ENCODE measurements at regions not wholly inside any gene's neighbourhood (a gene's known extent, or its start where the extent isn't known, plus 50 kb on each side); places are given as distances from the start of the nearest gene placed in this dataset.

GRCh38 chr20:41983159-41983558, 365.0 kb upstream of the CHD6 start:
- intact Hi-C loops (cut with DNase I) = no loop called here
- TF ChIP-seq POLR2AphosphoS5 (IDR thresholded peaks at IDR 0.05) (no peak), CTCF (IDR thresholded peaks at IDR 0.05) (no peak), EP300 (IDR thresholded peaks at IDR 0.05) (no peak), POLR2A (IDR thresholded peaks at IDR 0.05) (no peak)
- DNase-seq = no peak
- no peak overlapping the region for H3K4me3 ChIP-seq
- no peaks in the 10 kb centered on the region for H3K4me1 ChIP-seq
- 49 to 59% methylated on average over 4 of the region's 4 CpGs for WGBS, 2 donors
- H3K27me3 ChIP-seq = no peaks in the 10 kb centered on the region
- no peak overlapping the region for H3K27ac ChIP-seq
- no peaks in the 10 kb centered on the region for H3K9me3 ChIP-seq
- H3K36me3 ChIP-seq = no peaks in the 10 kb centered on the region

- intact Hi-C loops (cut with DNase I) = no loop called here
- no peak for TF ChIP-seq EP300 (IDR thresholded peaks at IDR 0.05)
- no peak for TF ChIP-seq CTCF (IDR thresholded peaks at IDR 0.05)
- TF ChIP-seq POLR2AphosphoS5 (IDR thresholded peaks at IDR 0.05) = no peak
- no peak for TF ChIP-seq POLR2A (IDR thresholded peaks at IDR 0.05)
Measured at GRCh38 chr20:41981746-41982145, 363.6 kb upstream of the CHD6 start.

GRCh38 chr20:41978875-41979274, 360.7 kb upstream of the CHD6 start:
- DNase-seq = no peak
- 94 to 95% methylated on average over 4 of the region's 4 CpGs for WGBS, 2 donors

More at GRCh38 chr20:41981746-41982145, 363.6 kb upstream of the CHD6 start:
- WGBS, 2 donors = 95 to 98% methylated on average over 3 of the region's 3 CpGs
- no peak overlapping the region for H3K4me3 ChIP-seq
- DNase-seq = no peak
- no peak overlapping the region for H3K27ac ChIP-seq
- H3K4me1 ChIP-seq = no peaks in the 10 kb centered on the region
- no peaks in the 10 kb centered on the region for H3K36me3 ChIP-seq
- H3K27me3 ChIP-seq = no peaks in the 10 kb centered on the region
- no peaks in the 10 kb centered on the region for H3K9me3 ChIP-seq

GRCh38 chr20:41978246-41978790, 360.1 kb upstream of the CHD6 start:
- 84 to 88% methylated on average over 4 of the region's 4 CpGs for WGBS, 2 donors
- intact Hi-C loops (cut with DNase I) = no loop called here
- H3K27ac ChIP-seq = no peak overlapping the region
- DNase-seq = no peak
- no peaks in the 10 kb centered on the region for H3K9me3 ChIP-seq
- no peaks in the 10 kb centered on the region for H3K27me3 ChIP-seq
- TF ChIP-seq POLR2A (IDR thresholded peaks at IDR 0.05) (no peak), EP300 (IDR thresholded peaks at IDR 0.05) (no peak), POLR2AphosphoS5 (IDR thresholded peaks at IDR 0.05) (no peak)
- H3K4me3 ChIP-seq = no peak overlapping the region
- no peaks in the 10 kb centered on the region for H3K36me3 ChIP-seq
- no peaks in the 10 kb centered on the region for H3K4me1 ChIP-seq

More at GRCh38 chr20:41978875-41979274, 360.7 kb upstream of the CHD6 start:
- no peaks in the 10 kb centered on the region for H3K36me3 ChIP-seq
- H3K4me1 ChIP-seq = no peaks in the 10 kb centered on the region
- no peaks in the 10 kb centered on the region for H3K27me3 ChIP-seq
- H3K9me3 ChIP-seq = no peaks in the 10 kb centered on the region
- TF ChIP-seq POLR2AphosphoS5 (IDR thresholded peaks at IDR 0.05) (no peak), POLR2A (IDR thresholded peaks at IDR 0.05) (no peak), EP300 (IDR thresholded peaks at IDR 0.05) (no peak), CTCF (IDR thresholded peaks at IDR 0.05) (no peak)
- no peak overlapping the region for H3K4me3 ChIP-seq
- intact Hi-C loops (cut with DNase I) = no loop called here
- H3K27ac ChIP-seq = no peak overlapping the region

GRCh38 chr20:41969656-41970055, 351.5 kb upstream of the CHD6 start:
- H3K27me3 ChIP-seq = peaks cover 0 to 9% (median 0%) of the 10 kb centered on the region in 3 donors
- 35 to 47% methylated on average over 6 of the region's 6 CpGs for WGBS, 2 donors
- intact Hi-C loops (cut with DNase I) = no loop called here
- H3K36me3 ChIP-seq = no peaks in the 10 kb centered on the region
- TF ChIP-seq POLR2A (IDR thresholded peaks at IDR 0.05) (no peak), EP300 (IDR thresholded peaks at IDR 0.05) (no peak), POLR2AphosphoS5 (IDR thresholded peaks at IDR 0.05) (no peak), CTCF (IDR thresholded peaks at IDR 0.05) (no peak)
- no peaks in the 10 kb centered on the region for H3K4me1 ChIP-seq
- no peak for DNase-seq
- H3K9me3 ChIP-seq = no peaks in the 10 kb centered on the region
- H3K4me3 ChIP-seq = no peak overlapping the region
- no peak overlapping the region for H3K27ac ChIP-seq
